ENCODE measurements at regions not wholly inside any gene's neighbourhood (a gene's known extent, or its start where the extent isn't known, plus 50 kb on each side); places are given as distances from the start of the nearest gene placed in this dataset.
A peak's percentile ranks its signal among the peaks of the same experiment; 100 is the strongest.
"Not testable (repeated sequence)": the region's sequence is repeated elsewhere in the genome, so short reads cannot be mapped to it uniquely, and the experiment has no call there.

DNA sequence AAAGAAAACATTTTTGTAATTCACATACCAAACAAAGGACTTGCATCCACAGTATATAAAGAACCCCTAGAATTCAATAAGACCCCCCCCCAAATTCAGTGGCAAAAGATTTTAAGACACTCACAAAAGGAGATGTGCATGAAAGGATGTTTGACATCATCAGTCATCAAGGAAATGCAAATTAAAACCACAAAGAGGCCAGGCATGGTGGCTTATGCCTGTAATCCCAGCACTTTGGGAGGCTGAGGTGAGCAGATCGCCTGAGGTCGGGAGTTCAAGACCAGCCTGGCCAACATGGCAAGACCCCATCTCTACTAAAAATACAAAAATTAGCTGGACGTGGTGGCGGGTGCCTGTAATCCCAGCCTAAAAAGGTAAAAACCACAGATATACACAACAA, 61.3 kb downstream of the AIPL1 start:
- intact Hi-C loops (cut with DNase I); H3K36me3 ChIP-seq; H3K27ac ChIP-seq (replicated peaks in 1 of 4); H3K9me3 ChIP-seq; H3K4me3 ChIP-seq; H3K4me1 ChIP-seq: not testable (repeated sequence)
- 92% methylated on average over 4 of the region's 4 CpGs for WGBS
- H3K27me3 ChIP-seq = peaks cover 0 to 36% (median 0%) of the 10 kb centered on the region in 4 donors
- peak; percentile 53 for DNase-seq (ENCODE audit: extremely low spot score)

DNA sequence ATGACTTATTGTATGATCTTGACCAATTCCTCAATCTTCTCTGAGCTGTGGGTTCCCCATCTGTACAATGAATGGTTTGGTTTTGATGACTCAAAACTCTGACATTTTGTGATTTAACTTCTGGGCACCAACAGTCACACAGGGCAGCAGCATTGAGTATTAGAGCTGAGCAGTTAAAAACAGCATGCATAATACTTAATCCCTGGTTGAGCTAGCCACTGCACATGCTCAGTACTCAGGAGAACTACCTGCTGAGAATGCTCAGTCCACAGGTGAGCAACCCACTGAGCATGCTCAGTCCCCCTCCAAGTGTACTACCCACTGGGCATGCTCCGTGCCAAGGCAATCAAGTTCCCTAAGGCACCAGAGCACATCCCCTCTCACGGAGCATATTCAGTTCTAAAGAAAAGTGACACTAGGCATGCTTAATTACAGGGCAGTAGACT, 68.7 kb downstream of the AIPL1 start:
- Histone ChIP-seq H3K27ac (replicated peaks in 1 of 4) (no peak overlapping the region), H3K9me3 (no peaks in the 10 kb centered on the region), H3K36me3 (no peaks in the 10 kb centered on the region), H3K4me3 (no peak overlapping the region), H3K4me1 (no peaks in the 10 kb centered on the region), H3K27me3 (peaks cover 0 to 40% (median 0%) of the 10 kb centered on the region in 4 donors)
- intact Hi-C loops (cut with DNase I) = no loop called here
- no peak for TF ChIP-seq EP300 (IDR thresholded peaks at IDR 0.05)
- TF ChIP-seq, protein P1, sequence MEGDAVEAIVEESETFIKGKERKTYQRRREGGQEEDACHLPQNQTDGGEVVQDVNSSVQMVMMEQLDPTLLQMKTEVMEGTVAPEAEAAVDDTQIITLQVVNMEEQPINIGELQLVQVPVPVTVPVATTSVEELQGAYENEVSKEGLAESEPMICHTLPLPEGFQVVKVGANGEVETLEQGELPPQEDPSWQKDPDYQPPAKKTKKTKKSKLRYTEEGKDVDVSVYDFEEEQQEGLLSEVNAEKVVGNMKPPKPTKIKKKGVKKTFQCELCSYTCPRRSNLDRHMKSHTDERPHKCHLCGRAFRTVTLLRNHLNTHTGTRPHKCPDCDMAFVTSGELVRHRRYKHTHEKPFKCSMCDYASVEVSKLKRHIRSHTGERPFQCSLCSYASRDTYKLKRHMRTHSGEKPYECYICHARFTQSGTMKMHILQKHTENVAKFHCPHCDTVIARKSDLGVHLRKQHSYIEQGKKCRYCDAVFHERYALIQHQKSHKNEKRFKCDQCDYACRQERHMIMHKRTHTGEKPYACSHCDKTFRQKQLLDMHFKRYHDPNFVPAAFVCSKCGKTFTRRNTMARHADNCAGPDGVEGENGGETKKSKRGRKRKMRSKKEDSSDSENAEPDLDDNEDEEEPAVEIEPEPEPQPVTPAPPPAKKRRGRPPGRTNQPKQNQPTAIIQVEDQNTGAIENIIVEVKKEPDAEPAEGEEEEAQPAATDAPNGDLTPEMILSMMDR (IDR thresholded peaks at IDR 0.05) = no peak
- TF ChIP-seq POLR2AphosphoS5 (IDR thresholded peaks at IDR 0.05) = no peak
- no peak for TF ChIP-seq POLR2A (IDR thresholded peaks at IDR 0.05; ENCODE audit: low read depth)
- DNase-seq (ENCODE audit: extremely low spot score) = peak; percentile 89
- WGBS = 80% methylated on average over 1 of the region's 2 CpGs

DNA sequence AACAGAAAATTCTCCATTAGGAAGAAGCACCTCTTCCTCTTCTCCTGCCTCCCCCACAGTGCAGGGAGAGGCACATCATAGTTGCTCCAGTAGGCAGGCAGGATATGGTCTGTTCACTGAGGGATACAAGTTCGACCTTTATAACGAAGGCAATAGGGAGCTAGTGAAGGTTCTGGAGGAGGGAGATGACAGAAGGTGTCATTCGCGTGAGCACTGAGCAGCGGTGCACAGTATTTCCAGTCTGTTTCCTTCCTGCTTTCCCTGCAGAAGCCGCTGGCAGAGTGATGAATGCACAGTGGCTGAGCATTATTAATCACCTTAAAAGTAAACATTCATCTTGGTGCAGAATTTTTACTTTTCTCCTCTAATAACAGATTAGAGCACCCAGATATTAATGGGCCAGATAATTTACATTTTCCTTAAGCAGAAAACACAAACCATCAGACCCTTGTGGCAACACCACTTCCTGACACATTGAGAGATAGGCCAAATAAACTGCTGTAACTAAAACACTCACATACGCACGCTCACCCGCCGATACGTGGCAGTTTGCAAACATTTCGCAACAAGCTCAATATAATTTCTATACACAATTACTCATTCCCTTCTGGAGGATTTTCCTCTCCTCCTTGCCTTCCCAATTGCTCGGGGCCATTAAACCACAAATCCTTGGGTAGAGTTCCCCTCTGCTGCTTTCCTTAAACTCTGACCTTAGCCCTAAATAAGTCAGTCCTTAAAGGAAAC, 69.5 kb downstream of the AIPL1 start:
- H3K36me3 ChIP-seq = no peaks in the 10 kb centered on the region
- intact Hi-C loops (cut with DNase I) = no loop called here
- no peaks in the 10 kb centered on the region for H3K9me3 ChIP-seq
- no peaks in the 10 kb centered on the region for H3K4me1 ChIP-seq
- peak; percentile 57 for DNase-seq (ENCODE audit: extremely low spot score)
- H3K27me3 ChIP-seq = peaks cover 0 to 40% (median 0%) of the 10 kb centered on the region in 4 donors
- 33% methylated on average over 13 of the region's 13 CpGs for WGBS
- no peak for TF ChIP-seq POLR2A (IDR thresholded peaks at IDR 0.05; ENCODE audit: low read depth)
- TF ChIP-seq EP300 (IDR thresholded peaks at IDR 0.05) = no peak
- TF ChIP-seq POLR2AphosphoS5 (IDR thresholded peaks at IDR 0.05) = no peak
- TF ChIP-seq, protein P1 (IDR thresholded peaks at IDR 0.05) = no peak
- H3K4me3 ChIP-seq = no peak overlapping the region
- no peak overlapping the region for H3K27ac ChIP-seq (replicated peaks in 1 of 4)

DNA sequence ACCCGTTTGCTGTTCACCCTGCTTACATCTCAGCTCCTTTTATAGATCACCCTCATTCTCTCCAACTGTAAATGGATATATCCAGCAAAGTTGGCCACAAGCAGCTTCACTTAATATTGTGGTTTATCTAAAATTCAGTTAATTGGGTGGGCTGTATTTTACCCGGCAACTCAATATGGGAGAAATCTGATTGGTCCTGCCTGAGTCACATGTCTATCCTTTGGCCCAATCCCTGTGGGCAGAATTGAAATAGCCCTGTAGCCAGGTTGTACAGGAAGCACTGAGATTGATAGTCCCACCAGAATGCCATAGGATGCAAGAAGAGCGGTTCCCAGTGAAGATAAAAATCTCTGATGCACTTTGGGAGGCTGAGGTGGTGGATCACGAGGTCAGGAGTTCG, 73.2 kb downstream of the AIPL1 start:
- WGBS = 75% methylated on average over 5 of the region's 5 CpGs
- no peak overlapping the region for H3K4me3 ChIP-seq
- peaks cover 0 to 38% (median 0%) of the 10 kb centered on the region in 4 donors for H3K27me3 ChIP-seq
- no peaks in the 10 kb centered on the region for H3K4me1 ChIP-seq
- H3K27ac ChIP-seq (replicated peaks in 1 of 4) = no peak overlapping the region
- TF ChIP-seq, protein P1 (IDR thresholded peaks at IDR 0.05) = no peak
- TF ChIP-seq EP300 (IDR thresholded peaks at IDR 0.05) (no peak), POLR2A (IDR thresholded peaks at IDR 0.05; ENCODE audit: low read depth) (no peak), POLR2AphosphoS5 (IDR thresholded peaks at IDR 0.05) (no peak)
- peak; percentile 60 for DNase-seq (ENCODE audit: extremely low spot score)
- no peaks in the 10 kb centered on the region for H3K36me3 ChIP-seq
- intact Hi-C loops (cut with DNase I) = no loop called here
- H3K9me3 ChIP-seq = no peaks in the 10 kb centered on the region

DNA sequence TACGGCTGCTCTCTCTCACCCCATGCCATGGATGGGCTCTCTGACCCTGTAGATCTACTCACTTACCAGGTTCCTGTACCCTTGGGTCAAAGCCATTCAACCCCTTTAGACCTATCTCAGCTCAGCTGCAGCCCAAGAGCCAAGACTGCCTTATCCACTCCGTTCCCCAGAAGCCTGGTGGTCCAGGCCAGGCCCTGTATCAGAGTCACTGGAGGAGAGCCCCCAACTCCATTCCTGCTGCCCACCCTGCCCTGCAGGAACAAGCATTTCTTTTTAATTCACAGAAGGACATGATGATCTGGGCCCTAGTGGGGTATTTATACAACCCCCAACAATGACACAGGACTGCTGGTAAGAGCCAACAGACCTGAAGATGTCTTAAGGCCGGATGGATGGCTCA, 76.8 kb downstream of the AIPL1 start:
- Histone ChIP-seq H3K9me3 (peaks cover 0 to 5% (median 0%) of the 10 kb centered on the region in 4 donors), H3K27me3 (peaks cover 0 to 24% (median 0%) of the 10 kb centered on the region in 4 donors), H3K4me3 (no peak overlapping the region), H3K4me1 (no peaks in the 10 kb centered on the region), H3K27ac (replicated peaks in 1 of 4) (no peak overlapping the region), H3K36me3 (no peaks in the 10 kb centered on the region)
- 88% methylated on average over 3 of the region's 3 CpGs for WGBS
- peak; percentile 62 for DNase-seq (ENCODE audit: extremely low spot score)
- TF ChIP-seq EP300 (IDR thresholded peaks at IDR 0.05) = no peak
- TF ChIP-seq, protein P1 (IDR thresholded peaks at IDR 0.05) = no peak
- TF ChIP-seq POLR2A (IDR thresholded peaks at IDR 0.05; ENCODE audit: low read depth) = no peak
- no peak for TF ChIP-seq POLR2AphosphoS5 (IDR thresholded peaks at IDR 0.05)
- intact Hi-C loops (cut with DNase I) = no loop called here

Data from esophagus muscularis mucosa (tissue), 4 donors.